H9 (cell line): ENCODE measurements at regions not wholly inside any gene's neighbourhood (a gene's known extent, or its start where the extent isn't known, plus 50 kb on each side); places are given as distances from the start of the nearest gene placed in this dataset.

Source experiments
- DNase-seq: peaks from one replicate; pipeline ENCODE4 v3.0.0-alpha.2; 2017
- H2AFZ ChIP-seq: one replicate; pipeline ENCODE4 v1.6.1; 2013; ENCODE audit warnings: mild to moderate bottlenecking, low read length, control low read depth, moderate library complexity
- H2AK5ac ChIP-seq: 2 replicates; pipeline ENCODE4 v1.6.1; 2013; ENCODE audit warnings: low read length, control low read depth, mixed read lengths; ENCODE audit not compliant: insufficient read length
- H2BK120ac ChIP-seq: one replicate; pipeline ENCODE4 v1.6.1; 2013; ENCODE audit warnings: low read depth, mild to moderate bottlenecking, low read length, control low read depth, inconsistent platforms; ENCODE audit not compliant: poor library complexity, severe bottlenecking
- H2BK12ac ChIP-seq: 2 replicates; pipeline ENCODE4 v1.6.1; 2013; ENCODE audit warnings: low read length, control low read depth, mixed read lengths, low read depth; ENCODE audit not compliant: insufficient read length
- H2BK15ac ChIP-seq: 2 replicates; pipeline ENCODE4 v1.6.1; 2013; ENCODE audit warnings: low read depth, low read length, control low read depth
- H2BK20ac ChIP-seq: one replicate; pipeline ENCODE4 v1.6.1; 2013; ENCODE audit warnings: low read depth, mild to moderate bottlenecking, low read length, control low read depth, inconsistent platforms; ENCODE audit not compliant: poor library complexity, severe bottlenecking
- H2BK5ac ChIP-seq: 2 replicates; pipeline ENCODE4 v1.6.1; 2013; ENCODE audit warnings: low read length, control low read depth, mixed read lengths; ENCODE audit not compliant: insufficient read length
- H3K14ac ChIP-seq: 2 replicates; pipeline ENCODE4 v1.6.1; 2013; ENCODE audit warnings: low read length, control low read depth; ENCODE audit not compliant: insufficient read depth
- H3K18ac ChIP-seq: 2 replicates; pipeline ENCODE4 v1.6.1; 2013; ENCODE audit warnings: low read depth, mild to moderate bottlenecking, mixed read lengths, low read length, control low read depth; ENCODE audit not compliant: insufficient read length
- H3K23ac ChIP-seq: 2 replicates; pipeline ENCODE4 v1.6.1; 2013; ENCODE audit warnings: low read length, control low read depth, mixed read lengths, low read depth; ENCODE audit not compliant: insufficient read length
- H3K23me2 ChIP-seq: 2 replicates; pipeline ENCODE4 v1.6.1; 2013; ENCODE audit warnings: low read depth, mild to moderate bottlenecking, mixed read lengths, low read length, control low read depth; ENCODE audit not compliant: insufficient read length, poor library complexity, severe bottlenecking
- H3K27ac ChIP-seq: 2 replicates; pipeline ENCODE4 v1.5.1; 2013; ENCODE audit warnings: low read length, control low read depth, mixed read lengths, low read depth; ENCODE audit not compliant: insufficient read length
- H3K27me3 ChIP-seq: 2 replicates; pipeline ENCODE4 v1.6.1; 2013; ENCODE audit warnings: low read length, control low read depth, inconsistent platforms; ENCODE audit not compliant: insufficient read depth
- H3K4ac ChIP-seq: 2 replicates; pipeline ENCODE4 v1.6.1; 2013; ENCODE audit warnings: low read depth, mild to moderate bottlenecking, control low read depth, inconsistent platforms, low read length, moderate library complexity
- H3K4me1 ChIP-seq: 2 replicates; pipeline ENCODE4 v1.6.1; 2013; ENCODE audit warnings: low read length, control low read depth, inconsistent platforms; ENCODE audit not compliant: insufficient read depth
- H3K4me2 ChIP-seq: 2 replicates; pipeline ENCODE4 v1.6.1; 2013; ENCODE audit warnings: low read length, control low read depth, mixed read lengths; ENCODE audit not compliant: insufficient read length, insufficient read depth
- H3K56ac ChIP-seq: 2 replicates; pipeline ENCODE4 v1.6.1; 2013; ENCODE audit warnings: low read depth, mild to moderate bottlenecking, mixed read lengths, low read length, control low read depth; ENCODE audit not compliant: insufficient read length
- H3K79me1 ChIP-seq: 2 replicates; pipeline ENCODE4 v1.6.1; 2013; ENCODE audit warnings: low read depth, mild to moderate bottlenecking, moderate library complexity, low read length, control low read depth, inconsistent platforms; ENCODE audit not compliant: insufficient read depth, poor library complexity, severe bottlenecking
- H3K79me2 ChIP-seq: 2 replicates; pipeline ENCODE4 v1.6.1; 2013; ENCODE audit warnings: low read length, control low read depth, inconsistent platforms; ENCODE audit not compliant: insufficient read depth
- H3K9ac ChIP-seq: 2 replicates; pipeline ENCODE4 v1.6.1; 2013; ENCODE audit warnings: low read length, control low read depth, mixed read lengths; ENCODE audit not compliant: insufficient read length; ENCODE audit errors: extremely low read depth
- H3K9me3 ChIP-seq: one replicate; pipeline ENCODE4 v1.6.1; 2013; ENCODE audit warnings: low read depth, low read length, inconsistent platforms; ENCODE audit not compliant: control insufficient read depth
- H3T11ph ChIP-seq: one replicate; pipeline ENCODE4 v1.6.1; 2013; ENCODE audit warnings: mild to moderate bottlenecking, low read length, control low read depth, inconsistent platforms
- H4K20me1 ChIP-seq: one replicate; pipeline ENCODE4 v1.6.1; 2013; ENCODE audit not compliant: control insufficient read depth, insufficient read length, insufficient read depth
- H4K5ac ChIP-seq: 2 replicates; pipeline ENCODE4 v1.6.1; 2013; ENCODE audit warnings: low read depth, mild to moderate bottlenecking, mixed read lengths, low read length, control low read depth; ENCODE audit not compliant: insufficient read length
- H4K8ac ChIP-seq: replicated peaks from 2 replicates; pipeline ENCODE4 v1.6.1; 2013; ENCODE audit warnings: low read length, control low read depth, mixed read lengths, low read depth; ENCODE audit not compliant: insufficient read length
- H4K91ac ChIP-seq: 2 replicates; pipeline ENCODE4 v1.6.1; 2013; ENCODE audit warnings: low read depth, mild to moderate bottlenecking, moderate library complexity, mixed read lengths, low read length, control low read depth; ENCODE audit not compliant: insufficient read length
- H3K27ac Mint-ChIP-seq, 3 experiments: 2 replicates in 2 of 3; 3 replicates in 1 of 3; pipeline ENCODE4 v1.8.0; 2020 to 2021; ENCODE audit warnings: mixed read lengths in 3 of 3, mild to moderate bottlenecking in 1 of 3, moderate library complexity in 1 of 3
- H3K27me3 Mint-ChIP-seq: 2 replicates; pipeline ENCODE4 v1.8.0; 2021; ENCODE audit warnings: low read depth, mild to moderate bottlenecking, moderate library complexity, mixed read lengths
- H3K36me3 Mint-ChIP-seq, 3 experiments: 2 replicates in 2 of 3; 3 replicates in 1 of 3; pipeline ENCODE4 v1.8.0; 2020 to 2021; ENCODE audit warnings: low read depth in 3 of 3, mixed read lengths in 3 of 3; ENCODE audit not compliant: insufficient read depth in 1 of 3
- H3K4me1 Mint-ChIP-seq, 2 experiments: 2 replicates each; pipeline ENCODE4 v1.8.0; 2020; ENCODE audit warnings: mixed read lengths in 2 of 2
- H3K4me3 Mint-ChIP-seq, 2 experiments: 2 replicates in 1 of 2; 3 replicates in 1 of 2; pipeline ENCODE4 v1.8.0; 2020 to 2021; ENCODE audit warnings: mild to moderate bottlenecking in 2 of 2, mixed read lengths in 2 of 2, moderate library complexity in 1 of 2
- H3K9me3 Mint-ChIP-seq, 2 experiments: 2 replicates in 1 of 2; 3 replicates in 1 of 2; pipeline ENCODE4 v1.8.0; 2020; ENCODE audit warnings: mild to moderate bottlenecking in 2 of 2, mixed read lengths in 2 of 2, moderate library complexity in 1 of 2
- CTCF ChIP-seq: fragments of 200-600 bp; sonication (generic); conservative IDR thresholded peaks from 3 replicates; pipeline ENCODE4 v1.8.0; 2021; ENCODE audit warnings: antibody characterized with exemption, mild to moderate bottlenecking
- WGBS: extraction: QIAGEN DNeasy Blood & Tissue Kit; methylation state at CpG from one replicate; pipeline ENCODE4 v1.1.7; 2013; ENCODE audit warnings: missing lambda C conversion rate, low lambda C conversion rate, mixed read lengths; ENCODE audit not compliant: insufficient read length; ENCODE audit errors: extremely low coverage; 5-methylcytosine and 5-hydroxymethylcytosine counted together

- no peaks in the 10 kb centered on the region for H3K9me3 ChIP-seq
- TF ChIP-seq CTCF, result no peak
- H3T11ph ChIP-seq, result no peak overlapping the region
- H2AK5ac ChIP-seq, result no peak overlapping the region
- no peak overlapping the region for H4K91ac ChIP-seq
- no peaks in the 10 kb centered on the region for H4K20me1 ChIP-seq
- H2BK12ac ChIP-seq, result no peak overlapping the region
- no peak overlapping the region for H3K14ac ChIP-seq
- H4K5ac ChIP-seq, result no peak overlapping the region
- DNase-seq, result no peak
- H2BK120ac ChIP-seq, result no peak overlapping the region
- no peak overlapping the region for H3K4me2 ChIP-seq
- no peak overlapping the region for H3K4ac ChIP-seq
- no peaks in the 10 kb centered on the region for H3K4me1 ChIP-seq
- H3K18ac ChIP-seq, result no peak overlapping the region
- Mint-ChIP-seq H3K27ac (no peak overlapping the region), H3K4me1 (peaks cover 4 to 9% of the 10 kb centered on the region in 2 experiments), H3K36me3 (peaks cover 0 to 3% (median 0%) of the 10 kb centered on the region in 3 experiments; a peak in 3 of 7 replicates), H3K4me3 (no peak overlapping the region), H3K9me3 (no peaks in the 10 kb centered on the region), H3K27me3 (no peaks in the 10 kb centered on the region)
- no peak overlapping the region for H4K8ac ChIP-seq
- H3K56ac ChIP-seq, result no peak overlapping the region
- no peak overlapping the region for H2BK15ac ChIP-seq
- no peaks in the 10 kb centered on the region for H3K27me3 ChIP-seq
- H2BK20ac ChIP-seq, result no peak overlapping the region
- H3K79me1 ChIP-seq, result no peaks in the 10 kb centered on the region
- H2AFZ ChIP-seq, result no peak overlapping the region
- H2BK5ac ChIP-seq, result no peak overlapping the region
- H3K9ac ChIP-seq, result no peak overlapping the region
- H3K23ac ChIP-seq, result no peak overlapping the region
- H3K79me2 ChIP-seq, result no peaks in the 10 kb centered on the region
- no CpG with 5 or more reads among the region's 5 CpGs for WGBS
- no peak overlapping the region for H3K27ac ChIP-seq
- H3K23me2 ChIP-seq, result no peaks in the 10 kb centered on the region
Measured at GRCh38 chr3:95462161-95462560, 1352.2 kb upstream of the EPHA6 start.
